ENCODE measurements at regions not wholly inside any gene's neighbourhood (a gene's known extent, or its start where the extent isn't known, plus 50 kb on each side); places are given as distances from the start of the nearest gene placed in this dataset.
"Not testable (repeated sequence)": the region's sequence is repeated elsewhere in the genome, so short reads cannot be mapped to it uniquely, and the experiment has no call there.

DNA sequence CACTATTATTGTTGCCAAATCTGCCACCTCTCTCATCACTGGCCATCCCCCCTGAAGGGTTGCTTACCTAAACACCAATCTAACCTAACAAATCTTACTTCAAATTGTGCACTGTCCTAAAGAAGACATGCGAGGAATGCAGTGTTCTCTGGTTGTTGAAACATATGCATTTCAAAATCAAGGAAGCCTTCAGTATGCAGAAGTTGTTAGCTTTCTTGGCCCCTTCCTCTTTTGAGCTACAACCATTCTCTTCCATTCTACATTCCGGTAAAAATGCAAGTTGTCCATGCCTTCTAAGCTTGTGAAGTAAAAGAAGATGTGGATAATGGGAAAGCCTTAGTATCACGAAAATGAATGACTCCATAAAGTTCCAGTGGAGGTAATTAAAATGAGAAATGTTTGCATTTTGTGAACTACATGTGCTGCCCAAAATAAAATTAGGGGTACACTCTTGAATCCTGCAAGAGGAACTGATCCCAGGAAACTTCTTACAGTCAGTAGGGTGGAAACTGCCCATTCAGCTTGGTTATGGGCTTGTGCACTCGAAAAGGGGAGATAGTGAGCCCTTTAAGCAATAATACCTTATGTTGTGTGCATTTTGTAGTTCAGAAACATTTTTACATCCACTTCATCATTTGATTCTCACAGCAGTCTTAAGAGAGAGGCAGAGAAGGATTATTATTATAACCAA is 77.6 kb upstream of the ADRB2 start:
- no peaks in the 10 kb centered on the region for H3K9me3 ChIP-seq
- H3K27me3 ChIP-seq = no peaks in the 10 kb centered on the region
- no peaks in the 10 kb centered on the region for H3K36me3 ChIP-seq
- no peak for TF ChIP-seq CTCF (IDR thresholded peaks at IDR 0.05; ENCODE audit: low read depth, low read length)
- no peak for DNase-seq
- H3K4me3 ChIP-seq (ENCODE audit: low read depth, low read length) = no peak overlapping the region
- no peaks in the 10 kb centered on the region for H3K4me1 ChIP-seq

DNA sequence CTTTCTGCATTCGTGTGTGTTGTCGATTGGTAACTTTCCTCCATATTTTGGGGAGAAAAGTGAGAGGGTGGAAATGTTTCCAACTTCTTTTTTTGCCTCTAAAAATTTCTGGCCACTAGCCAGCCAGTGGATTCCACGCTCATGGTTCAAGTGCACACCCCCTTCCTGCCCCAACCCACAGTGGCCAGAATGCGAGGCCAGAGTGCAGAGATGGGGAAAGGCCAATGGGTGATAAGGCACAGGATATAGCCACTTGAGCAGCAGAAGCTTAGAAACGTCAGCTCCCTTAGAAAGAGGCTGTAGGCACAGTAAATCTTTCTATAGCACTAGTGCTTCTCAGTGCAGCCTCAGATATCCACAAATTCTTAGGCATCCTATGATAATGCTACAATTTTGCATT is 75.8 kb upstream of the ADRB2 start:
- no peak for DNase-seq
- no peaks in the 10 kb centered on the region for H3K9me3 ChIP-seq
- no peak for TF ChIP-seq CTCF (IDR thresholded peaks at IDR 0.05; ENCODE audit: low read depth, low read length)
- no peak overlapping the region for H3K4me3 ChIP-seq (ENCODE audit: low read depth, low read length)
- H3K27me3 ChIP-seq = no peaks in the 10 kb centered on the region
- H3K36me3 ChIP-seq = no peaks in the 10 kb centered on the region
- H3K4me1 ChIP-seq = no peaks in the 10 kb centered on the region

DNA sequence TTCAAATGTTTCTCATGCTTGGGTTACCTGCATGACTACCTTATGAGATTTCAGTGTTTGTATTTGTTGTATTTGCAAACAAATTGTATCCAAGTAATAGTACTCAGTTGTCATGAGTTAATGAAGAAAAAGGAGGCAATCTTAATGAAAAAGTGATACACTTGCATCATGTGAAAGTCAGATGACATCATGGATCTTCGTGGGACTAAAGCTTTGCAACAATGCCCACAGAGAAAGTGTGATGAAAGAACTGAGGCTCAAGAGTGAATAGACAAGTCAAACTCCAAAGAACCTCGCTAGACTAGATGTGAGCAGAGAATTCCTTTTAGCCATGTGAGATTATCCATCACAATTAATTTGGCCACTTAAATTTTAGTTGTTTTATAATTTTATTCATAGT is 75.4 kb upstream of the ADRB2 start:
- TF ChIP-seq CTCF (IDR thresholded peaks at IDR 0.05; ENCODE audit: low read depth, low read length) = no peak
- Histone ChIP-seq H3K36me3 (no peaks in the 10 kb centered on the region), H3K4me1 (no peaks in the 10 kb centered on the region), H3K9me3 (no peaks in the 10 kb centered on the region), H3K4me3 (ENCODE audit: low read depth, low read length) (no peak overlapping the region), H3K27me3 (no peaks in the 10 kb centered on the region)
- no peak for DNase-seq

DNA sequence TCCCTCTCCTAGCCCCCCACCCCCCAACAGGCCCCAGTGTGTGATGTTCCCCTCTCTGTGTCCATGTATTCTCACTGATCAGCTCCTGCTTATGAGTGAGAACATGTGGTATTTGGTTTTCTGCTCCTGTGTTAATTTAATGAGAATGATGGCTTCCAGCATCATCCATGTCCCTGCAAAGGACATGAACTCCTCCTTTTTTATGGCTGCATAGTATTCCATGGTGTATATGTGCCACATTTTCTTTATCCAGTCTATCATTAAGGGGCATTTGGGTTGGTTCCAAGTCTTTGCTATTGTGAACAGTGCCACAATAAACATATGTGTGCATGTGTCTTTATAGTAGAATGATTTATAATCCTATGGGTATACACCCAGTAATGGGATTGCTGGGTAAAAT is 74.0 kb upstream of the ADRB2 start:
- H3K9me3 ChIP-seq; H3K4me1 ChIP-seq; H3K36me3 ChIP-seq; H3K4me3 ChIP-seq (ENCODE audit: low read depth, low read length); H3K27me3 ChIP-seq; DNase-seq: not testable (repeated sequence)

- TF ChIP-seq CTCF (IDR thresholded peaks at IDR 0.05; ENCODE audit: low read depth, low read length) = no peak
- no peaks in the 10 kb centered on the region for H3K4me1 ChIP-seq
- no peaks in the 10 kb centered on the region for H3K9me3 ChIP-seq
- DNase-seq = no peak
- no peaks in the 10 kb centered on the region for H3K36me3 ChIP-seq
- no peaks in the 10 kb centered on the region for H3K27me3 ChIP-seq
- H3K4me3 ChIP-seq (ENCODE audit: low read depth, low read length) = no peak overlapping the region
These were observed 67.3 kb upstream of the ADRB2 start for GRCh38 chr5:148759101-148759500.

GRCh38 chr5:148760945-148761638 is 65.3 kb upstream of the ADRB2 start:
- Histone ChIP-seq H3K4me3 (ENCODE audit: low read depth, low read length) (no peak overlapping the region), H3K27me3 (no peaks in the 10 kb centered on the region), H3K36me3 (no peaks in the 10 kb centered on the region), H3K9me3 (no peaks in the 10 kb centered on the region), H3K4me1 (no peaks in the 10 kb centered on the region)
- DNase-seq = no peak
- no peak for TF ChIP-seq CTCF (IDR thresholded peaks at IDR 0.05; ENCODE audit: low read depth, low read length)
